ENCODE measurements at regions not wholly inside any gene's neighbourhood (a gene's known extent, or its start where the extent isn't known, plus 50 kb on each side); places are given as distances from the start of the nearest gene placed in this dataset.

GRCh38 chr1:172916116-172916515, 134.6 kb downstream of the TNFSF18 start:
- Histone ChIP-seq H3K4ac (replicated peaks; ENCODE audit: insufficient read length, low read depth, low read length) (no peak overlapping the region), H2BK120ac (replicated peaks; ENCODE audit: low read depth, low read length) (no peak overlapping the region), H3K79me2 (ENCODE audit: control insufficient read depth in 1 of 2, insufficient read depth in 2 of 2, low read length in 2 of 2) (no peaks in the 10 kb centered on the region), H2BK15ac (ENCODE audit: low read length) (no peak overlapping the region), H3K9ac (replicated peaks in 1 of 4; ENCODE audit: extremely low read depth in 1 of 4, low read depth in 3 of 4, low read length in 3 of 4) (no peak overlapping the region), H3K36me3 (ENCODE audit: control insufficient read depth in 2 of 4, insufficient read depth in 4 of 4, low read length in 3 of 4) (no peaks in the 10 kb centered on the region), H3K14ac (ENCODE audit: insufficient read length) (no peak overlapping the region), H3K18ac (ENCODE audit: extremely low read depth, low read length) (no peak overlapping the region), H4K5ac (ENCODE audit: insufficient read length, low read depth, low read length) (no peak overlapping the region), H4K20me1 (replicated peaks in 1 of 2; ENCODE audit: control insufficient read depth in 1 of 2, insufficient read depth in 2 of 2, low read length in 2 of 2) (no peaks in the 10 kb centered on the region), H4K8ac (ENCODE audit: extremely low read depth, insufficient read depth, low read length) (no peak overlapping the region), H3K23ac (ENCODE audit: insufficient read length) (no peak overlapping the region), H3K23me2 (ENCODE audit: low read depth, low read length) (no peaks in the 10 kb centered on the region), H3K4me1 (replicated peaks in 1 of 4; ENCODE audit: control insufficient read depth in 3 of 4, insufficient read depth in 4 of 4, low read length in 3 of 4) (no peaks in the 10 kb centered on the region; a peak in 1 of 7 replicates), H3K56ac (replicated peaks; ENCODE audit: insufficient read length, low read depth, low read length) (no peak overlapping the region), H2BK12ac (ENCODE audit: low read depth, low read length) (no peak overlapping the region), H3K4me3 (ENCODE audit: extremely low read depth in 1 of 4, insufficient read depth in 2 of 4, low read depth in 3 of 4, low read length in 4 of 4) (no peak overlapping the region), H3K27me3 (replicated peaks in 1 of 4; ENCODE audit: control insufficient read depth in 3 of 4, extremely low read depth in 1 of 4, insufficient read depth in 3 of 4, low read length in 3 of 4) (no peaks in the 10 kb centered on the region), H2BK5ac (ENCODE audit: low read depth, low read length) (no peak overlapping the region), H2AK5ac (ENCODE audit: low read depth, low read length) (no peak overlapping the region), H3K79me1 (ENCODE audit: low read depth, low read length) (no peaks in the 10 kb centered on the region), H3K9me3 (ENCODE audit: insufficient read depth in 2 of 2, low read depth in 1 of 2, low read length in 1 of 2) (no peaks in the 10 kb centered on the region), H3K4me2 (ENCODE audit: insufficient read depth in 1 of 2, low read depth in 2 of 2, low read length in 2 of 2) (no peak overlapping the region), H4K91ac (replicated peaks; ENCODE audit: insufficient read length, low read length) (no peak overlapping the region), H3K27ac (ENCODE audit: low read depth, low read length) (no peak overlapping the region), H2BK20ac (ENCODE audit: low read length) (no peak overlapping the region), H2AFZ (ENCODE audit: low read length) (no peak overlapping the region)
- FAIRE-seq: no peak
- DNase-seq (ENCODE audit: low read depth in 1 of 2, low spot score in 2 of 2): no peak
- TF ChIP-seq FOSL1 (IDR thresholded peaks at IDR 0.05; ENCODE audit: insufficient read depth, low read depth, low read length) (no peak), E2F6 (IDR thresholded peaks at IDR 0.05) (no peak), ZNF274 (IDR thresholded peaks at IDR 0.05; ENCODE audit: borderline replicate concordance, extremely low read depth, low read length) (no peak), KDM4A (IDR thresholded peaks at IDR 0.05; ENCODE audit: low read depth, low read length, severe bottlenecking) (no peak), CTCF (IDR thresholded peaks at IDR 0.05; ENCODE audit: control extremely low read depth in 1 of 3, insufficient read depth in 1 of 3, low read depth in 1 of 3, low read length in 3 of 3) (no peak), CHD1 (IDR thresholded peaks at IDR 0.05; ENCODE audit: low read depth, low read length) (no peak), SP1 (IDR thresholded peaks at IDR 0.05; ENCODE audit: low read depth, low read length) (no peak), TAF1 (IDR thresholded peaks at IDR 0.05; ENCODE audit: low read depth, low read length) (no peak)
- POLR2A ChIA-PET (ENCODE audit: partially characterized antibody): no interaction called here
- CTCF ChIA-PET (ENCODE audit: partially characterized antibody): no interaction called here
- WGBS, 2 experiments (ENCODE audit: extremely low coverage in 1 of 2, insufficient coverage in 1 of 2, insufficient read length in 1 of 2, insufficient replicate concordance in 2 of 2, low coverage in 1 of 2, low lambda C conversion rate in 2 of 2, missing lambda C conversion rate in 1 of 2): 89% methylated on average over 2 of the region's 2 CpGs; no CpG with 5 or more reads in 1 of the 2 experiments

Measured in H1 (cell line).